MG63 (cell line): ENCODE measurements at regions not wholly inside any gene's neighbourhood (a gene's known extent, or its start where the extent isn't known, plus 50 kb on each side); places are given as distances from the start of the nearest gene placed in this dataset.
"Not testable (repeated sequence)": the region's sequence is repeated elsewhere in the genome, so short reads cannot be mapped to it uniquely, and the experiment has no call there.

ENCODE experiments used
- DNase-seq: peaks from one replicate; pipeline ENCODE4 v3.0.0-alpha.2; 2020
- H3K27me3 ChIP-seq: fragments of 250-450 bp; sonication (Bioruptor Pico); 2 replicates; pipeline ENCODE4 v1.5.1; 2020; ENCODE audit warnings: mild to moderate bottlenecking, moderate library complexity
- H3K36me3 ChIP-seq: fragments of 250-450 bp; sonication (Bioruptor Pico); 2 replicates; pipeline ENCODE4 v1.5.1; 2020; ENCODE audit warnings: mild to moderate bottlenecking, moderate library complexity
- H3K4me3 ChIP-seq: fragments of 250-450 bp; sonication (Bioruptor Pico); 2 replicates; pipeline ENCODE4 v1.5.1; 2020; ENCODE audit warnings: mild to moderate bottlenecking, moderate library complexity
- H3K9me3 ChIP-seq: fragments of 250-450 bp; sonication (Bioruptor Pico); 2 replicates; pipeline ENCODE4 v1.5.1; 2020; ENCODE audit warnings: mild to moderate bottlenecking, moderate library complexity

DNA sequence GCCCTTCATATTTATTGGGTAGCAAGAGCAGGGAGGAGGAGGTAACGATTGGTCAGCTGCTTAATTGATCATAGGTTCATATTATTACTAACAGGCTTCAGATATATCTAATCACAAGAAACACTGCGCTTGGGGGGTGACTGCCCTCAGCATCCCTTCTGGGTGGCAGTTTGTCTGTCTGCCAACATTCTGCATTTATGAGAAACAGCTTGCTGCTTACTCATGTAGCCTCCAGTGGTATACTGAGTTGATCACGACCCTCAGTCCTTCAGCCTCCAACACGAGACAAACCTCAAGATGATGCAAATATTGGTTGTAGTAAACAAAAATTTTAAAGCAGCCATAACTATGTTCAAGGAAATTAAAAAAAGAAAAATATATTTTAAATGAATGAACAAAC lies 657.8 kb upstream of the PHF14 start:
- no peaks in the 10 kb centered on the region for H3K36me3 ChIP-seq
- H3K27me3 ChIP-seq, result no peaks in the 10 kb centered on the region
- no peaks in the 10 kb centered on the region for H3K9me3 ChIP-seq
- no peak overlapping the region for H3K4me3 ChIP-seq
- no peak for DNase-seq

- no peak for DNase-seq
- Histone ChIP-seq H3K36me3 (no peaks in the 10 kb centered on the region), H3K9me3 (no peaks in the 10 kb centered on the region), H3K4me3 (no peak overlapping the region), H3K27me3 (no peaks in the 10 kb centered on the region)
Measured at GRCh38 chr7:10316488-10316887, 657.2 kb upstream of the PHF14 start.

- Histone ChIP-seq H3K9me3 (no peaks in the 10 kb centered on the region), H3K27me3 (no peaks in the 10 kb centered on the region), H3K36me3 (no peaks in the 10 kb centered on the region), H3K4me3 (no peak overlapping the region)
- DNase-seq, result no peak
Measured at GRCh38 chr7:10325395-10325794, 648.3 kb upstream of the PHF14 start.

GRCh38 chr7:10343108-10343507 lies 630.6 kb upstream of the PHF14 start:
- no peaks in the 10 kb centered on the region for H3K27me3 ChIP-seq
- DNase-seq, result no peak
- no peaks in the 10 kb centered on the region for H3K9me3 ChIP-seq
- no peak overlapping the region for H3K4me3 ChIP-seq
- no peaks in the 10 kb centered on the region for H3K36me3 ChIP-seq

DNA sequence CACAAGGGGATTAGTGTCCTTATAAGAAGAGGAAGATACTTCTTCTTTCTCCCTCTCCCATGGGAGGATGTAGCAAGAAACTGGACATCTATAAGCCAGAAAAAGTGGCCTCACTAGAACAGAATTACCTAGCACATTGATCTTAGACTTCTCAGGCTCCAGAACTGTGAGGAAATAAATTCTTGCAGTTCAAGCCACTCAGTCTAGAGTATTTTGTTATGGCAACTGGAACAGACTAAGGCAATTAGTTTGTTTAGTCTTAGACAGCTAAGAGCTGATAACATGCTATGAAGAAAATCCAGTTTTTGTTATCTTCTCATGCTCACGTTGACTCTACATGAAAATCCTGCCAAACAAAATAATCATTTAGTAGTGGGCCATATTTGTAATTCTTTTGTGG lies 627.6 kb upstream of the PHF14 start:
- no peak overlapping the region for H3K4me3 ChIP-seq
- H3K36me3 ChIP-seq, result no peaks in the 10 kb centered on the region
- H3K27me3 ChIP-seq, result no peaks in the 10 kb centered on the region
- H3K9me3 ChIP-seq, result no peaks in the 10 kb centered on the region
- DNase-seq, result no peak

DNA sequence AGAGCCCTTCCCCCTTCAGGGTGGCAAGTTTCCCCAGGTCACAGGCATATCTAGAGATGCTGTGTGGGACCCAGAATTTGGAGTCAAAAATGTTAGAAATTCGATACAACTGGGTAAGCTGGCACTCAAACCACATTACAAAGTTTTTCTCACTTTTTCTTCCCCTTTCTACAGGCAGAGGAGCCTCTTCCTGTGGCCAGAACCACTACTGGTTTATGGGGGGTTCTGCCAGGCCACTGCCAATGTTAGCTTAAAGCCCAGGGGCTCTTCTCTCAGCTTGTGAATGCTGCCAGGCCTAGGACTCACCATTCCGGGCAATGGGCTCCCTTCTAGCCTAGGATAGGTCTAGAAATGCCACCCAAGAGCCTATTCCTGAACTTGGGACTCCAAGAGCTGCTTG lies 617.9 kb upstream of the PHF14 start:
- DNase-seq, result no peak
- Histone ChIP-seq H3K36me3 (no peaks in the 10 kb centered on the region), H3K4me3 (no peak overlapping the region), H3K27me3 (0 out of 2 replicates have a peak, but pooled peaks cover 3% of the 10 kb centered on the region), H3K9me3 (no peaks in the 10 kb centered on the region)

GRCh38 chr7:10360050-10360449 lies 613.6 kb upstream of the PHF14 start:
- no peak overlapping the region for H3K4me3 ChIP-seq
- no peaks in the 10 kb centered on the region for H3K36me3 ChIP-seq
- DNase-seq, result no peak
- H3K27me3 ChIP-seq, result no peaks in the 10 kb centered on the region
- no peaks in the 10 kb centered on the region for H3K9me3 ChIP-seq

- DNase-seq, result no peak
- Histone ChIP-seq H3K27me3 (no peaks in the 10 kb centered on the region), H3K4me3 (no peak overlapping the region), H3K36me3 (no peaks in the 10 kb centered on the region), H3K9me3 (no peaks in the 10 kb centered on the region)
Measured at GRCh38 chr7:10401793-10402192, 571.9 kb upstream of the PHF14 start.

DNA sequence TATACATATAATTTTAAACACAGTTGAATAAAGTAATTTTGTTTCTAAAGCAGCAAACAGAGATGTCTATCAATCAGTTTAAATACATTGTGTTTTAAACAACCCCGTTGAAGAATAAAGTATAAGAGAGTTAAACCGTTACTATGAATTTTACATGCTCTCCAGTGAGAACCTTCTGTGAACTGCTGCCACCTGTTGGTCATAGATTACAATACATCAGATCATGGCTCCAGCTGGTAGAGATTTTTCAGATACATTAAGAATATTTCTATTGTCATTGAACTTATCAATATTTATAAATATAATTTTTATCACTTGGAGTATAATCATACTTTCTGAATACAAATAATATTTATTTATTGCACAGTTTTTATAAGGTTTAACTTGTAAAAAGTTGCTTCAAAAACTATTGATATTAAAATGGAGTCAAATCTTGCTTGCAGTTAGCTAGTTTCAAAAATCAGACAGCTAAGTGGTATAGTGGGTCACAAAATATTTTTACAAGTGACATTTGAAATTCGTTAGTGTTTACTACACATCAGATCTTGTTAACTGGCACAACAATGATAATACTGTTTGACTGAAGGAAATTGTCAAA lies 561.2 kb upstream of the PHF14 start:
- no peaks in the 10 kb centered on the region for H3K36me3 ChIP-seq
- H3K9me3 ChIP-seq, result no peaks in the 10 kb centered on the region
- no peak for DNase-seq
- no peaks in the 10 kb centered on the region for H3K27me3 ChIP-seq
- H3K4me3 ChIP-seq, result no peak overlapping the region

DNA sequence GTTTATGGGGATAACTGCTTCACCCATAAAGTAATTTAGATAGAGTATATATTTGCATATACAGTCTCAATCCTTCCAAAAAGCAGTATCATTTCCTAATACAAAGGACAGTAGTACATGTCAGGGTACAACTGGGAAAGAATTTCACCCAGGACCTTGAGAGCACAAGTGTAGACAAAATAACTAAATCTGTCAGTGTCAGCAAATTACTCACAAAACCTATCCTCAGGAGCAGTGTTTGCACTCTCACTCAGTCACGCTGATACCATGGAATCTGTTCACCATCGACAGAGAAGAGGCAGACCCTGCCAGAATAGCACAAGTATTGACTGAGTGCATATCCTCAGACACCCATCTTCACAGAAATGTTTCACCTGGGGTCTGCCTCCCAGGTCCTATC lies 554.7 kb upstream of the PHF14 start:
- no peak for DNase-seq
- Histone ChIP-seq H3K27me3 (no peaks in the 10 kb centered on the region), H3K36me3 (no peaks in the 10 kb centered on the region), H3K4me3 (no peak overlapping the region), H3K9me3 (no peaks in the 10 kb centered on the region)

DNA sequence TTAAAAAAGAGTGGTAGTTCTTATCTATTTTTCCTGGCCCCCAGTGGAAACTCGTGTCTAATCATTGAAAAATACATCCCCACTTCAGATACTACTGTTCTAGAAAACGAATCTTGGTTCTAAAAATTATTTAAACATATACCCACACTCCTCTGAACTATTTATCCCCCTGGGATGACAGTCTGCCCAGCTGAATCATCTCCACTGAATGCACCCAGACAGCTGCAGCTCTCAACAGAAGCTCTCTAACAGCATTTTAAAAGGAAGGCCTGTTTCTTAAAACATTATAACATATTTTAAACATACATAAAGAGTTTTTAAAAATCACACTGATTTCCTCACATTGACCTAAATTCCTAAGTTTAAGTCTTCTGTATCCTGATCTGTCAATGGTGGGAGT lies 544.6 kb upstream of the PHF14 start:
- no peak for DNase-seq
- no peaks in the 10 kb centered on the region for H3K9me3 ChIP-seq
- H3K36me3 ChIP-seq, result no peaks in the 10 kb centered on the region
- H3K4me3 ChIP-seq, result no peak overlapping the region
- H3K27me3 ChIP-seq, result no peaks in the 10 kb centered on the region

DNA sequence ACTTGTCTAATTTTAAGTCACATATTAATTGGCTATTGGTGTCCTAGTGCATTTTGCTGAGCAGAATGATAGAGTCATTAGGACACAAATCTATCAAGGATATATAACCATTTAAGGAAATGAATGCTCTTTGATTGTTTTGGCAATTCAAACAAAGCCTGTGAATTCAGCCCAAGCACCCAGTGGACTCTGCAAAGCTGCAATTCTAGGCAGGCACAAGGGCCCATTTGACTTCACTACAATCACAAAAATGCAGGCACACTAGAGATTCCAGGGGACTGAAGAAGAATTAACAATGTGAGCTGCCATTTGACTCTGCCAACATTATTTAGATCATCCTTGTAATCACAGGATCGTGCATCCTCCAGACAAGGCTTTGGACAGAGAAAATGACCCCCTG lies 544.2 kb upstream of the PHF14 start:
- no peaks in the 10 kb centered on the region for H3K36me3 ChIP-seq
- H3K27me3 ChIP-seq, result no peaks in the 10 kb centered on the region
- H3K4me3 ChIP-seq, result no peak overlapping the region
- DNase-seq, result no peak
- H3K9me3 ChIP-seq, result no peaks in the 10 kb centered on the region

DNA sequence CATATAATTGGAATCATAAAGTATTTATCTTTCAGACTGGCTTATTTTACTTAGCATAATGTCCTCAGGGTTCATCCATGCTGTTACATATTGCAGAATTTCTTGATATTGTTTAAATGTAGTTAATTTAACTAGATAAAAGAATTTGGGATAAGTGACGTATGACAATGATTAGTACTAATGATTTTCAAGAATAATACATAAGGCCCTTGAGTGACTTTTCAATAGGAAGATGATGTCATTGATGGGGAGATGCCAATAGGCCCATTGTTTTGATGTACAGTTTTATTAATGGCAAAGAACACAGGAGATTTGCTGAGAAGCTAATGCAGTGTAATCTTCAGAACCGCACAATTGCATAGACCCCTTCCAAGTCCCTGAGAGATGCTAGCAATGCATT lies 537.4 kb upstream of the PHF14 start:
- no peak for DNase-seq
- no peaks in the 10 kb centered on the region for H3K9me3 ChIP-seq

GRCh38 chr7:10439027-10439426 lies 534.6 kb upstream of the PHF14 start:
- DNase-seq, result no peak
- Histone ChIP-seq H3K9me3 (no peaks in the 10 kb centered on the region), H3K27me3 (no peaks in the 10 kb centered on the region), H3K4me3 (no peak overlapping the region), H3K36me3 (no peaks in the 10 kb centered on the region)

More for the DNA sequence above, 537.4 kb upstream of the PHF14 start:
- H3K4me3 ChIP-seq, result no peak overlapping the region
- no peaks in the 10 kb centered on the region for H3K36me3 ChIP-seq
- no peaks in the 10 kb centered on the region for H3K27me3 ChIP-seq

DNA sequence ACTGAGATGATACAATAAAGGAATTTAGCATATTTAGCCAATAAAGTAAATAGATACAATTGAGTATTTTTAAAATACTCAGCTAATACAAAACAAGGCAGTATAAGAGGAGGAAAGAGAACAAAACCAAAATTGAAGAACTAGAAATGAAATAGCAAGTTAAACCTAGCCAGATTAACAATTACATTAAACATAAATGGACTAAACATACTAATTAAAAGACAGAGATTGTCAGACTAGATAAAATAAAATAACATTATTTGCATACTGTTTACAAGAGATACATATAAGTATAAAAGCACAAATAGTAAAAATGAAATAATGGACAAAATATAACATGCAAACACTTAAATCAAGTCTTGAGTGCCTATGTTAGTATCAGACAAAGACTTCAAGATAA lies 517.7 kb upstream of the PHF14 start:
- DNase-seq, result no peak
- no peaks in the 10 kb centered on the region for H3K27me3 ChIP-seq

DNA sequence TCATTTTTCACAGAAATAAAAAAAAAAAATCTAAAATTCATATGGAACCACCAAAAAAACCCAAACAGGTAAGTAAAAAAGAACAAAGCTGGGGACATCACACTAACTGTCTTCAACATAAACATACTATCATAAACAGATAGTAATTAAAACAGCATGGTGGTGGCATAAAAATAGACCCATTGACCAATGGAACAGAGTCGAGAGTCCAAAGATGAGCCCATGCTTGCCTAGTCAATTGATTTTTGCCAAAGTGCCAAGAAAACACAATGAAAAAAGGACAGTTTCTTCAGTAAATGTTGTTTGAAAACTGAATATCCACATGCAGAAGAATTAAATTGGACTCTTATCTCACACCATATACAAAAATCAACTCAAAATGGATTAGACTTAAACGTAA lies 513.2 kb upstream of the PHF14 start:
- Histone ChIP-seq H3K36me3 (no peaks in the 10 kb centered on the region), H3K4me3 (no peak overlapping the region), H3K27me3 (no peaks in the 10 kb centered on the region), H3K9me3 (no peaks in the 10 kb centered on the region)
- DNase-seq, result no peak

More for the DNA sequence above, 517.7 kb upstream of the PHF14 start:
- Histone ChIP-seq H3K4me3 (no peak overlapping the region), H3K36me3 (no peaks in the 10 kb centered on the region), H3K9me3 (no peaks in the 10 kb centered on the region)

DNA sequence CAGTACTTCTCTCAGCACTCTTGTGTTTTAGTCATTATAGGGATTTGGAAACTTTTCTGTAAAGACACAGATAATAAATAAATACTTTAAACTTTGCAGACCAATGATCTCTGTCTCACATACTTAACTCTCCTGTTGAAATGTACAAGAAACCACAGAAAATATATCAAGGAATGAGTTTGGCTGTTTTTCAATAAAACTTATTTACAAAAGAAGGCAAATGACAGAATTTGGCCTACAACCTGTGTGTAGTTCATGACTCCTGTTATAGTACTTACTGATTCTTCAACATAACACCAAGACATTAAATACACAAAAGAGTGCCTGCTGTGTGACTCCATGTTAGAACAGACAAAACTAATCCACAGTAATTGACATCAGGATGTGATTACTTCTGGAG lies 510.0 kb upstream of the PHF14 start:
- Histone ChIP-seq H3K9me3 (no peaks in the 10 kb centered on the region), H3K27me3 (no peaks in the 10 kb centered on the region), H3K36me3 (no peaks in the 10 kb centered on the region), H3K4me3 (no peak overlapping the region)
- no peak for DNase-seq

DNA sequence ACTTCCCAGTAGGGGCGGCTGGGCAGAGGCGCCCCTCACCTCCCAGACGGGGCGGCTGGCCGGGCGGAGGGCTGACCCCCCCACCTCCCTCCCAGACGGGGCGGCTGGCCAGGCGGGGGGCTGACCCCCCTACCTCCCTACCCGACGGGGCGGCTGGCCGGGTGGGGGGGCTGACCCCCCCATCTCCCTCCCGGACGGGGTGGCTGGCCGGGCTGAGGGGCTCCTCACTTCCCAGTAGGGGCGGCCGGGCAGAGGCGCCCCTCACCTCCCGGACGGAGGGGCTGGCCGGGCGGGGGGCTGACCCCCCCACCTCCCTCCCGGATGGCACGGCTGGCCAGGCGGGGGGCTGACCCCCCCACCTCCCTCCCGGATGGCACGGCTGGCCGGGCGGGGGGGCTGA lies 508.1 kb upstream of the PHF14 start:
- H3K27me3 ChIP-seq, DNase-seq, H3K36me3 ChIP-seq, H3K9me3 ChIP-seq, H3K4me3 ChIP-seq: not testable (repeated sequence)

GRCh38 chr7:10468908-10469307 lies 504.8 kb upstream of the PHF14 start:
- Histone ChIP-seq H3K36me3 (no peaks in the 10 kb centered on the region), H3K4me3 (no peak overlapping the region), H3K9me3 (no peaks in the 10 kb centered on the region), H3K27me3 (no peaks in the 10 kb centered on the region)
- DNase-seq, result no peak
